AG04450 (cell line): ENCODE measurements at regions not wholly inside any gene's neighbourhood (a gene's known extent, or its start where the extent isn't known, plus 50 kb on each side); places are given as distances from the start of the nearest gene placed in this dataset.

Experiments used
- CTCF ChIA-PET: fragments of 300-600, 350-600 bp; formaldehyde crosslinking; extraction: SDS; loops from one replicate; lab custom pipeline; 2022; ENCODE audit warnings: antibody characterized with exemption, inconsistent platforms; lab: Charles Lee
- POLR2A ChIA-PET: fragments of 350-600 bp; formaldehyde crosslinking; extraction: SDS; loops from one replicate; lab custom pipeline; 2021; ENCODE audit warnings: antibody characterized with exemption, inconsistent platforms; lab: Yijun Ruan, JAX
- DNase-seq: peaks from one replicate; pipeline ENCODE4 v3.0.0-alpha.2; 2011; ENCODE audit warnings: low read depth, low spot score
- H3K27ac ChIP-seq: one replicate; pipeline ENCODE4 v1.5.1; 2012; ENCODE audit warnings: low read depth, low read length, control low read depth
- H3K27me3 ChIP-seq: one replicate; pipeline ENCODE4 v1.6.0; 2012; ENCODE audit warnings: low read length; ENCODE audit not compliant: control insufficient read depth, insufficient read depth
- H3K4me3 ChIP-seq: 2 replicates; pipeline ENCODE4 v1.5.1; 2011; ENCODE audit warnings: mild to moderate bottlenecking, low read depth, low read length, control low read depth
- H3K9me3 ChIP-seq: 2 replicates; pipeline ENCODE4 v1.5.1; 2012; ENCODE audit warnings: low read length; ENCODE audit not compliant: control insufficient read depth, insufficient read depth
- TF ChIP-seq, protein P1 (sequence below): IDR thresholded peaks from 2 replicates; pipeline ENCODE4 v1.5.1; 2011; ENCODE audit warnings: low read depth, low read length, control low read depth, inconsistent platforms

DNA sequence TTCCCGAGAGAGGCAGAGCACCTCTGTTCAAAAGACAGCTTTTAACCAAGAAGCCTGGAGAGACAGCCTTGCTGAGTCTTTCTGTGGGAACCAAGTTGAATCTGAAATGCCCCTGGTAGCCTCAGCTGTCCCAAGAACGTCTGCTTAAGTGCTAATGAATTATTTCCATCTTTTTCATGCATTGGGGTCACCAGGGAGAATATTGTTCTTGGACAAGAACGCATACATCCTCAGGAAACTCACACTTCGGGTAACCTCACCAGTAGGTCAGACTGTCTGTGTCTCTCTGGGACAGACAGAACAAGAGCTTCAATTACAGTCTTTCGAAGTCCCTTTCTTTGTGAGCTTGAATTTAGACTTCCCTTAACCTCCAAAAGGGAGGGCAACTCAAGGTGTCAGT is 134.6 kb upstream of the ADAMTS18 start:
- no peak overlapping the region for H3K4me3 ChIP-seq
- no peak overlapping the region for H3K27ac ChIP-seq
- ChIA-PET CTCF (interaction anchor here (1.0 to 1.8 kb wide), 2 partner anchors 15 to 16 kb away, joined by 3 to 9 read pairs; no protein-coding TSS in a partner anchor), POLR2A (no interaction called here)
- H3K9me3 ChIP-seq: no peaks in the 10 kb centered on the region
- TF ChIP-seq, protein P1, sequence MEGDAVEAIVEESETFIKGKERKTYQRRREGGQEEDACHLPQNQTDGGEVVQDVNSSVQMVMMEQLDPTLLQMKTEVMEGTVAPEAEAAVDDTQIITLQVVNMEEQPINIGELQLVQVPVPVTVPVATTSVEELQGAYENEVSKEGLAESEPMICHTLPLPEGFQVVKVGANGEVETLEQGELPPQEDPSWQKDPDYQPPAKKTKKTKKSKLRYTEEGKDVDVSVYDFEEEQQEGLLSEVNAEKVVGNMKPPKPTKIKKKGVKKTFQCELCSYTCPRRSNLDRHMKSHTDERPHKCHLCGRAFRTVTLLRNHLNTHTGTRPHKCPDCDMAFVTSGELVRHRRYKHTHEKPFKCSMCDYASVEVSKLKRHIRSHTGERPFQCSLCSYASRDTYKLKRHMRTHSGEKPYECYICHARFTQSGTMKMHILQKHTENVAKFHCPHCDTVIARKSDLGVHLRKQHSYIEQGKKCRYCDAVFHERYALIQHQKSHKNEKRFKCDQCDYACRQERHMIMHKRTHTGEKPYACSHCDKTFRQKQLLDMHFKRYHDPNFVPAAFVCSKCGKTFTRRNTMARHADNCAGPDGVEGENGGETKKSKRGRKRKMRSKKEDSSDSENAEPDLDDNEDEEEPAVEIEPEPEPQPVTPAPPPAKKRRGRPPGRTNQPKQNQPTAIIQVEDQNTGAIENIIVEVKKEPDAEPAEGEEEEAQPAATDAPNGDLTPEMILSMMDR: no peak
- DNase-seq: no peak
- H3K27me3 ChIP-seq: no peaks in the 10 kb centered on the region

DNA sequence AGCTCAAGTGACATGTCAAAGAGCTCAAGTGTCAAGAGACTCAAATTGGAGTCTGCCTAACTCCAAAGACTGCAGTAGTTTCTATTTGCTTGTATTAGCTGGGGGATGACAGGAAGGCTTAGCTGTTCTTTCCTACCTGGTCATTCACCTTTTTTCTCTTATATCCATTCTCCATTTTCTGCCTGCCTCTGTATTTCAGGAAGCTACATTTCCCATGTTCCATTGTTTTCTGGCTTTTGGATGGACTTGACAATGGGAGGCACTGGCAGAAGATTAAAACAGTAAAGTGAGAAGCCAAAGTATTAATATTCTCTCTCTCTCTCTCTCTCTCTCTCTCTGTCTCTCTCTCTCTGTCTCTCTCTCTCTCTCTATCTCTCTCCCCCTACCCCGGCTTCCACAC is 135.7 kb upstream of the ADAMTS18 start:
- ChIA-PET CTCF (interaction anchor here (0.7 to 2.0 kb wide), 2 partner anchors 13 to 1106 kb away, joined by 3 to 18 read pairs; no protein-coding TSS in a partner anchor), POLR2A (interaction anchor here (0.7 kb wide), 1 partner anchor 529 kb away, joined by 4 read pairs; no protein-coding TSS in a partner anchor)
- Histone ChIP-seq H3K4me3 (no peak overlapping the region), H3K9me3 (no peaks in the 10 kb centered on the region), H3K27ac (no peak overlapping the region), H3K27me3 (no peaks in the 10 kb centered on the region)
- TF ChIP-seq, protein P1: no peak
- DNase-seq: no peak

DNA sequence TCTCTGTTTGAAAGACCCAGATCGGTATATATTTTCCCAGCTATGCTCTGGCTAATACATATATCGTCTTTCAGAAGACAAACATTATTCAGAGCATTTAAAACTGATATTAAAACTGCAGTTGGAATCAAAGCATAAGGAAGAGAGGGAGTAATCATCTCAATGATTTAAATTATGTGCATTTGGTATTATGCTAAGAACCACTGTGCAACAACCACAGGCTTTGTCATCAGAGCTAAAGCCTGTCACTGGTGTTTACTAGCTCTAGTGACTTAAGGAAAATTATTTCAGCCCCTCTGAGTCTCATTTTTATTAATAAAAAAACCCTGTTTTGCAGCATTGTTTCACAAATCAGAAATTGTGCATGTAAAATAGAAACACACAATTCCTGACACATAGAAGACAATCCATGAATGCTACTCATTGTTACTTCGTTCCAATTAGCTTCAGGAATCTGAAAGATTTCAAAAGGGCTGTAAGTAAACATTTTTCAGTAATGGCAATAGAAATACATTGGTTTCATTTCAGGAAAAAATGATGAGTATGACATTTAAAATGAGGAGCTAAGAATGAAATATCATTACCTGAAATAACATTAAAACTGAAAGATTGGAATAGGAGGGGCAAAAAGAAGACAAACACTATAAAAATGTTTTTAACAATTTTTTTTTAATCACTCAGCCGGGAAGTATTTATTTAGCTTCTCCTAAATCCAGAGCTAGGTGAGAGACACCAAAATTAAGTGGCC is 136.5 kb upstream of the ADAMTS18 start:
- CTCF ChIA-PET: interaction anchor here (0.7 to 2.0 kb wide), 2 partner anchors 13 to 1107 kb away, joined by 3 to 18 read pairs; no protein-coding TSS in a partner anchor
- Histone ChIP-seq H3K4me3 (no peak overlapping the region), H3K27ac (no peak overlapping the region), H3K27me3 (no peaks in the 10 kb centered on the region), H3K9me3 (no peaks in the 10 kb centered on the region)
- DNase-seq: no peak
- POLR2A ChIA-PET: no interaction called here
- TF ChIP-seq, protein P1: no peak

DNA sequence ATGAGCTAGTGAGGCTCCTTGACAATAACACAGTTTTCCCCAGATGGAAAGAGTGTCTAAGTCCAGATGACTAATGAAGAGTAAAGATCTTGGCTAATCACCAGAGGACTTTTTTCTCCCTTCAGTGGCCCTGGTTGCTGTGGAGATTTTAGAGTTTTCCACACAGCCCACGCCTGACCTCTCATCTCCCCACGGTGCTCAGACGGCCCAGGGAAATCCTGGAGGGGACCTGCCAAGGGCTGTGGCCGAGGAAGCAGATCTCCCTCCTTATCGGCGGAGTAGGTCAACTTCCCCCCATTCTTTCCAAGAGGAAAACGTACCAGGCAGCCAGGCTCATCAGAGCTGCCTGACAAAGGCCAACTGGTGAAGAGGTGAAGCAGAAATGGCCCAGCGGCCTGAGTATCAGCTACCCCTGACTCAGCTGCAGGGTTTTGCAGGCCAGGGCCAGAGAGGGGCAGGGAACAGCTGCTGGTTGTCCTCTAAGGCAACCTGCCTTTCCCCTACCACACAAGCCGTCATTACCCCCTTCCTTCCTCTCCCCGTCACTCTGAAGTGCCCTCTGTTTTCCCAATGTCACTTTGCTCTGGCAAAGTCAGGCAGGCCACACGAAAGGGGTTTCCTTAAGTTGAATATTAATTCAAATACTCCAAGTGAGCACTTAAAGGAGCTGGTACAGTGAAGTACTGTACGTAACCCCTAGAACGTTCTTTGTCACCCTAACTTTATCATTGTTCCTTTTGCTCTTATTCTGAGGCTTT is 140.2 kb upstream of the ADAMTS18 start:
- Histone ChIP-seq H3K27me3 (no peaks in the 10 kb centered on the region), H3K27ac (no peak overlapping the region), H3K9me3 (no peaks in the 10 kb centered on the region), H3K4me3 (no peak overlapping the region)
- CTCF ChIA-PET: interaction anchor here (1.9 kb wide), 1 partner anchor 9 kb away, joined by 6 read pairs; no protein-coding TSS in a partner anchor
- TF ChIP-seq, protein P1: no peak
- no peak for DNase-seq
- POLR2A ChIA-PET: no interaction called here
